Stimulated activated CD8-positive, alpha-beta memory T cell treated with anti-CD3 and anti-CD28 coated beads, Interleukin-7, amount 100 ng/mL, for 48 hours (primary cell): ENCODE measurements at regions not wholly inside any gene's neighbourhood (a gene's known extent, or its start where the extent isn't known, plus 50 kb on each side); places are given as distances from the start of the nearest gene placed in this dataset.

Experiments
- DNase-seq, 2 donors: peaks; one replicate each; pipeline ENCODE4 v3.0.0-alpha.2; 2020; ENCODE audit warnings: low read depth in 1 of 2; ENCODE audit errors: extremely low read depth in 1 of 2

DNA sequence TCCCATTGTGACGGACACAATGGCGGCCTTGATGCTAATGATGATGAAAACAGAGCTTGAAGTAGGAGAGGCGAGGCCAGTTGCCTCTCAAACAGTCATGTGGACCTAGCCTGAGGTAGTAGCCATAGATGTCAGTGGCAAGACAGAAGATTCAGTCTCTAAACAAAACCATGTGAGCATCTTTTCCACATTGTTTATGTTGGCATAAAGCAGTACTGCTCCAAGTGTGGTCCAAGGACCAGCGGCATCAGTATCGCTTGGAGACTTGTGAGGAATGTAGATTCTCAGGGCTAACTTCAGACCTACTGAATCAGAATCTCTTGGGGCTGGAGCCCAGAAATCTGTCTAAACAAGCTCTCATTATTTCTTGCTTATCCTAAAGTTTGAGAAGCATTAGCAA, 312.8 kb upstream of the JAG1 start:
- no peak for DNase-seq

DNA sequence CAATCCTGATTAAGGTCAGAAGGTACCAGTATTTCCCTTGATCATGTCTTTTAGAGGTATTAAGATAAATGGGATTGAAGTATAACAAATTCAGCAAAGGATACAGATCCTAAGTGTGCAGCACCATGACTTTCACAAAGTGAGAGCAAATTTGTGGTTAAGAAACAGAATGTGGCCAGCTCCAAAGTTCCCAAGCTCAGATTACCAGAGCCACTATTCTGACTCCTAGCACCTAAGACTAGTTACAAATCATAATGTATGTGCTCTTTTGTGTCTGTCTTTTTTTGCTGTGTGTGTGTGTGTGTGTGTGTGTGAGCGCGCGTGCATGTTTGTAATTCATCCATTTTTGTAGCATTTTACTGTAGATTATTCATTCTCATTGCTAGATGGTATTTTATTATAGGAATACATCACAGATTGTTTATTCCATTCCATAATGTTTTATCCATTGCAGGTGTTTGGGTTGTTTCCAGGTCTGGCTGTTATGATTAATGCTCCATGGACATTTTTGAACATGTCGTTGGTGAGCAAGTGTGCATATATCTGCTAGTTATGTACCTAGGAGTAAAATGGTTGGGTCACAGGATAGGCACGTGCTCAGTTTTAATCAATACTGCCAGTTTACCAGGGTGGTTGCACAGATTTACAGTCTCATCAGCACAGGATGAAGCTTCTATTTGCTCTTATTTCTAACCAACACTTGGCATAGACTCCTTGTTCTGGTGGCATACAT, 314.0 kb upstream of the JAG1 start:
- no peak for DNase-seq

DNA sequence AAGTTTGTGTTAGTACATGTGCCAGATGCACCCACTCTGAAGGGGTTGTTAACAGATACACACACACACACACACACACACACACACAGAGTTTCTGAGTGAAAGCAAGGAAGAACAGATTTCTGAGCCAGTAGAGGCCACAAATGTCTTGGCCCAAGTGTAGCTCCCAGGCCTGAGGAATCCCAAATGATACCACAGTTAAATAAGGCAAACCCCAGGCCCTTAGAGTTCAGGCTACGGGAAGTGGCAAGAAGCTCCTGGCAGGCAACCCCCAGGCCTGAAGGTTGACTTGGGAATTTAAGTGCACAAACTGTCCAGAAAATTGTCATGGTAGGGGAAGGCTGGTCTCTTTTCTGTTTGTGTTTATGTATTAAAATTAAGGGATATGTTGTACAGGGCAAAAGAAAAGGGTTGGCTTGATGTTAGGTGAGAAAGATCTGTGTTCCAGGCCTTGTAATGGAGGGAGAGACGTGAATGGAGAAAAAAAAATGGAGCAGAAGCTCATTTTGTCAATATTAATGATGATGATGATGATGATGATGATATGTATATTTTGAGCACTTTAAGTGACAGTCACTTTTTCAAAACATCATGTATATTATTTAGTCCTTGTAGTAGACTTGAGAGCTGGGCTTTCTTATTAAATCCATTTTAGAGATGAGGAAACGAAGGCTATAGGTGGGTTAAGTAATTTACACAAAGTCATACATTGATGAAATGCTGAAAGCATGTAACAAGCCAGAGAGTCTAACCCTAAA, 317.0 kb upstream of the JAG1 start:
- no peak for DNase-seq

DNA sequence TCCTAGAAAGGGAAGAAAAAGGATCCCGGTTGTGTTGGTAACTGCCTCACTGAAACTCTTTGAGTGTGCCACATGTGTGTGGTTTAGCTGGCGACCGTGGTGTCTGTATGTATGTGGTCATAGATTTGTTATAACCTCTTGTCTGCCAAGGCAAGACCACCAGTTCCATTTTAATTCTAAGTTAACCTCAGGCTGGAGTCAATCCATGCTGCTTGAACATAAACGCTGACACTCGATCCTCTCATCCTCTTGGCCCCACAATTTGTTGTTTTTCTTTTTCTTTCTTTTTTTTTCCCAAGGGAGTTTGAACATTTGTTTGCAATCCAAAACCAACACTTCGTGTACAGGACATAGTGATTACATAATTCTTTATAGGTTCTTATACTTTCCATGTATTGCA, 318.9 kb upstream of the JAG1 start:
- DNase-seq, result no peak

DNA sequence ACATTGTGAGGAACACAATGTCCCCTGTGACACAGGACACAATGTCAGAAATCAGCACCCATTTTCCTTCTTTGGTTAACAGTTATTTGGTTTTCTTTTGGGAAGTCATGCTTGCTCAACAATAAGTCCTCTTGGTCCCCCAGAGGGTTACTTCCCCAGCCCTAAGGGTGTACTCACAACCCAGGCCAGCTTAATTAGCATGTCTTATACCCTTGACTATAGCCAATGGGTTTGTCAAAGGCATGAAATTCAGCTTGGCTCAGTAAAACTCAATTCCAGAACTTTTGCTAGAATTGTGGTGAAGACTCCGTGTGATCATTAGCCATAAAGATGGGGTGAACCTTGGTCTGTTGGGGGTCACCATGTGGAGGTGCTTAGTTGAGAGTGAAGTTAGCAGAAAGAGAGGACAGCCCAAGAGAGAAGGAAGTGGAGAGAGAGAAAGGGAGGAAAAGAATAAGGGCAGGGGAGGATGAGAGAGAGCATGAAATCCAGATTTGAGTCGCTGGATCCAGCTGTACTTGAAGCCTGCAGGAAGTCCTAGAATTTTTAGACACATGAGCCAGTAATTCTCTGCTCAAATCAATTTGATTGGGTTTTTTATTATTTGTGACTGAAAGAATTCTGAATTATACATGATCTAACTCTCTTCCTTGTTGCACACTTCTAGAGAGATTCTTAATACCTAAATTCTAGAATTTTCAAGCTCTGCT, 321.3 kb upstream of the JAG1 start:
- DNase-seq, result no peak

DNA sequence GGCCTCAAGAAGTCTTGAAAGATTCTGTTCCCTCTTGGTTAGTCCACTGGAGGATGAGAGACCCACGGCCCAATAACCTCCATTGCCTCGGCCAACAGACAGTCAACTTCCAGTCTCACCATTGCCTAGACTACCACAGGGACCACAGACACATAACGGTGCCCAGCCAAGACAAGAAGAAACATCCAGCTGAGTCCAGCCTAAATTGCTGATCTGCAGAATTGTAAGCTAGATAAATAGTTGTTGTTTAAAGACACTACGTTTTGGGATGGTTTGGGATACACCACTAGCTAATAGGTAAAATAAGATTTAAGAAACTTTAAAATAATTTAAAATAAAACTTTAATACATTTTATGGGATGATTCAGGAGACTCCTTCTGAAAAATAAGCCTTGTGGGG, 324.7 kb upstream of the JAG1 start:
- no peak for DNase-seq

DNA sequence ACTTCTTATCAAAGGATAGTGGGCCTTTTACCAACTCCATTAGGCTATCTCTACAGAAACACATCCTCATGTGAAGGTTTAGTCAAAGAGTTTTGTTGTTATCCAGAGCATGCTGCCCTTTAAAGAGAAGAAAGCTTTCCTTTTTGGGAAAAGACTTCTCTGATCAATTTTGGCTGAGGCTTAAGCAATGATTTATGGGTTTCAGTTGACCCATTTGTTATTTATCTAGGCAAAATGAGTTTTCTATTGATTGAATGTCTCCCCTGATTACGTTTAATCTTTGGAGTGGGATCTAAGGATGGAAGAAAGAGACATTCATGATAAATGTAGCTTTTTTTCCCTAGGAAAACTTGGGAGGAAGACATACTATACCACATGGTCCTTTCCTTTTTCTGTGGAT, 326.6 kb upstream of the JAG1 start:
- DNase-seq, result no peak

DNA sequence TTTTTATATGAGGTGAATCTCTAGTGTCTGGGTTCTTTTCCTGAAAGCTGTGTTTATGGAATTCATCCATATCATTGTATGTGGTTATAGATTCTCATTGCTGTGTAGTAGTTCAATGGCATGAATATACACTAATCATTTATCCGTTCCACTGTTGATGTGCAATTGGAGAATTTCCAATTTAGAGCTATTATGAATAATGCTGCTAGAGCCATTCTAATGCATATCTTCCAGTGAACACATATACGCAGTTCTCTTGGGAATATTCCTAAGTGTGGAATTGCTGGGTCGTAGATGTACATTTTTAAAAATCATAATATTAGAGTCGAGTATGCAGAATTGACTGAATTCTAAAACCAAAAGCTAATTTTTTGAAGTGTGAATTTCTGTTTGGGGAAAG, 327.5 kb upstream of the JAG1 start:
- DNase-seq, result no peak

DNA sequence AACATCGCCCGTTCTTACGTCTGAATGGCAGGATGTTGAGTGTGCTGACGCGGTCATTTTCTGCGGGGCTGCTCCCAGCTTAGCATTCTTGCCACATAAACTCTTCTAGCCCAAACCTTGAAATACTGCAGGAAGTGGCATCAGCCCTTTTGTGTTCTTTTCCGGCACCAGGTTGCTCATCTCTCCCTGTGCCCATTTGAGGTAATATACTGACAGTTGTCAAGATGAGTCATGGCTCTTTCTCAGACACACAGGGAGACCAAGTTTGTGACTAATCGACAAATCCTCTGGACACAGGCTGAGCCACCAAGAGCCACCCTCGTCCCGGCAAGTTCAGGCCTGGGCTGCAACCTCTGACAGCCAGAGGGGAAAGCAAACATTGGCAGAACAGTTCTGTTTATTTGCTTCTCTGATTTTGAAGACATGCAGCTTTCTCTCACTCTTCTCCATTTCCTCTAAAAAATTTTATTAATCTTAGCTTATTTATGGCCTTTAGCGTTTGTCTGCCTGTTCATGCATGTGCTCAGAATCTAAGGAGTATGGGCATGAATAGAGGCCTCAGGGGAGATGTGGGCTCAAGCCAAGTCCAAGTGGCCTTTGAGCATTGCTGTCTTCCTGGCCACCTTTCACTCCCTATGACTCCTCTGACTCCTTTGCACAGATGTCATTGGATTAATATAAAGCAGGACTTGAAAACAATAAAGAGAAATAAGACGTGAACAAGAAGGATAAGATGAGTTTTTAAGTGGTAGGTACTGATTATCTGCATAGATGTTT, 328.2 kb upstream of the JAG1 start:
- no peak for DNase-seq

DNA sequence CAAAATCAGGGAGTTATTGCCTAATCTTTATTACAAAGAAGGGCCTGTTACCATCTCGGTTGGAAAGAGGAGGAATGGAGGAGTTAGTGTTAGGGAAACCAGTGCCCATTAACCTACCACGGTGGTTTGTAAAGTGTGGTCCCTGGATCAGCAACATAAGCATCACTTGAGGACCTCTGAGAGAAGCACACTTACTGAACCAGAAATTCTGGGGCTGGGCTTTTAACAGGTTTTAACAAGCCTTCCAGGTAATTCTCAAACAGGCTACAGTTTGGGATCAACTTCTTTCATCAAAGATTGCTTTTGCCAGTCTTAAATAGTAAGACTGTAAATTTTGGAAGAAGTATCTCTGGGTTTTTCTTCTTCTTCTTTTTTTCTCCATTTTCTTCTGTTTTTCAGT, 329.5 kb upstream of the JAG1 start:
- no peak for DNase-seq

DNA sequence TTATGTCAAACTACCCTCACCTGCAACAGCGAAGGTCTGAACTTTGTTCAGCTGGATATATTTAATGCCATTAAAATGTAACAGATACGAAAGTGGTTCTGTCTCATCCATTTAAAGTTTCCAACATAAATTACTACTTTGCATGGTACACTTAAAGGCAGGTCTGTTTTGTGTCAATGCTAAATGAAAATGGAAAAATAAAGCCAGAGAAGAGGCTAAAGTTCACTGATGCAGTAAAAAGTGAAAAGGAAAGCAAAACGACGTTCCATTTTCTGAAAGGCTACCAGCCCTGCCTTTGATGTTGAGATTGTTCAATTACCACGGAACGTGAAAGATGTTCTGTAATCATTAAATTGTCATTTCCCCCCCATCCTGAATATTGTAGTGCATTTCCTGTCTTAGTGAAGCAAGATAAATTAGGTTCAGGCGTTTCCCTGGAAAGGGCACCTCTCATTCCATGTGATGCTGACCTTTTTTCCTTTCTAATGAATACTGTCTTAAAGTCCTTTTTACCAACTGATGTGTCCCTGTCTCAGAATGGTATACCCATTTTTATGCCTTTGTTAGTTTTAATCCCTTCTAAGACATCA, 334.7 kb upstream of the JAG1 start:
- no peak for DNase-seq

DNA sequence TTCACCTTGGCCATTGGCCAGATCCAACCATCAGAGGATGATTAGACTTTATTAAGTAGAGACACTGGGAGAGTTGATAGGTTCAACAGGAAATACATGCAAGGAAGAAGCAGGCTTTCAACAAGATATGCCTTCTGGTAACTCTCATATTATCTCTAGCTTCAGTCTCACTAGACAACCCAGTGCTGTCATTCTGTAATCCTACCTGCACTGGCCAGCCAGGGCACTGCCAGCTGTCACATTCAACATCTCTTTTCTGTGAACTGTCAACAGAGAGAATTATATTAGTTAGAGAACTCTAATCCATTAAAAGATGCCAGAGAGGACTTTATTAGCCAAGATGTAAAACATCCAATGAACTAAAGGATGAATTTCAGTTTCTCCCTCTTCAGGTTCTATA, 337.9 kb upstream of the JAG1 start:
- DNase-seq, result no peak

DNA sequence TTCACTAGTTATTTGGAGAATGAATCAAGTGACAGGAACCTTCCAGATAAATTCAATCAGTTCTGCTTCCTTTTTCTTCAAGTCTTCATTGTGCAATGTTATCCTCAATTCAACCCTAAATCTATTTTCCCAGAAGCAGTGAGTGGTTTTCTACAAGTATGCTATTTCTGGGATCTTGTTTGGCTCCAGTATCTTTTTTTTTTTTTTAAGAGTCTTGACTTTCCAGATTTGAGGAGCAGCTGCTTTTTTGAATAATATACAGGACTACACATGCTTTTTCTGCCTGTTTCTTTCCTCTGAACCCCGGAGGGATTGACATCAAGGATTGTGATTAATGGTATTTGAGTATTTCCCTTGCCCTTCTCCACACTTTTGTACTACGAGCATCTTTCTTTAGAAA, 339.2 kb upstream of the JAG1 start:
- DNase-seq, result no peak

DNA sequence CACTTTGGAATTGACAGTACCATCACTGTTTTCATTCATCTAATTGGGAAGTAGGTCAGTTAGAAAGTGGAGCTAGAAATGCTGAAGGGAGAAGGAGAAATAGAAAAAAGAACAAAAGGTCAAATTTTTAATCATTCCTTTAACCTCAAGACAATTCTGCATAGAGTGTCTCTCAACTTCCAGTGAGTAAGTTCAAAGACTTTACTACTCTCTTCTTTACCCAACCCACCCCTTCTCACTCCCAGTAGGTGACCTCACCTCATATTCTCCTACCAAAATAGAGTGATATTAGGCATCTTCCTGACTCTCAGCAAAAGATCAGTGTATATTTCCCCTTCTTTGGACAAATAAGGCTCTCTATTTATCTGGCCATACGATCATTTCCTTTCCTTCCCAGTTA, 340.0 kb upstream of the JAG1 start:
- DNase-seq, result no peak

DNA sequence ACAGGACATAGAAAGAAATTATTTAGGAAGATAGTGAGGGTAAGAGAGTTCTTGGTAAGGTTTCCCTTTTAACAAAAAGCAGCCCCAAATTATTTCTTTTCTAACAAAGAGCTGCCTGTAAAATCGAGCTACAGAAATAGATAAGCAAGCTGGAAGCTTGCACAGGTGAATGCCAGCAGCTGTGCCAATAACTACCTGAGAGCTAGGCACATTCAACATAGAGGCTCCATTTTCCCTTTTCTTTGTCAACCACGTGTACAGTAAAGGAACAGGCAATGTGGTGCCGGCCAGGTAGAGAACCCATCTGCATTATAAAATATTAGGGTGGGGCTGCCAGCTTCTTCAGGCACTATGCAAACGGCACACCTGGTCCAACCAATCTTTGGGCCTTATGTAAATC, 341.6 kb upstream of the JAG1 start:
- DNase-seq, result no peak

DNA sequence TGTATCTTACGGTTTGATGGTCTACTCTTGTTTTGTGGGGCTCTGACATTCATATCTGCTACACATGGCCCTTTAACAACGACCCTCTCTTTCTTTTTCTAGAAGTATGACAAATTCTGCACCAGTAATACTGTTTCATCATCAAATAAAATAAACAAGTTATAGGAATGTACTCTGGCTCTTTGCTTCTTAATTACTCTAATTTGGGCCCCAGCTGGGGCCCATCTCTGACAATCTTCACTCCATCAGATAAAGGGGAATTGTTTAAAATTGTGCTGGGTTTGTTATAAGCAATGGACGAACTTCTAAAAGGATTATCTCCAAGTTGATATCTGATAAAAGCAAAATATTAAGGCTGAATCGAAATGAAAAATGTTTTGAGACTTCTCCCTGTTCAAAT, 343.6 kb upstream of the JAG1 start:
- no peak for DNase-seq

DNA sequence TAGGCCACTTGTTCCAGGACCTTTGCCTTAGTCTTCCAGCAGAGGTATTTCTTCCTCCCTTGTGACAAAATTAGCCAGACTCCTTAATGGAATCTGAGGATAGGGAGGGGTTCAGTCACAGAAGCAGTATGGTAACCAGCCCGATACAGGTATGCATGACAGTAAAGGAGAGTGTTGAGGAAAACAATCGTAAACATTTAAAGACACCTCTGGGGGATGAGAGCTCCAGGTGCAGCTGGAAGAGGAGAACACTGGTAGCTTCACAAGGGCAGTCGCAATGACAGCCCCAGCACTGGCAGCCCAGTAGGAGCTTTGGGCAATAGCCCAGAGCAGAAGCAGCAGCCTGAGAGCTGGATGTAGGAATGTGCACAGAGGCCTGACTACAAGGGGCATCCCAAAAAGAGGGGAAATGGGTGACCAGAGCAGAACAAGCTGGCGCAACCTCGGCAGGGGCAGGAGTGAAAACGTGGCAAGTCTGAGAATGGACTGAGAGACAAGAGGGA, 344.9 kb upstream of the JAG1 start:
- DNase-seq, result no peak

DNA sequence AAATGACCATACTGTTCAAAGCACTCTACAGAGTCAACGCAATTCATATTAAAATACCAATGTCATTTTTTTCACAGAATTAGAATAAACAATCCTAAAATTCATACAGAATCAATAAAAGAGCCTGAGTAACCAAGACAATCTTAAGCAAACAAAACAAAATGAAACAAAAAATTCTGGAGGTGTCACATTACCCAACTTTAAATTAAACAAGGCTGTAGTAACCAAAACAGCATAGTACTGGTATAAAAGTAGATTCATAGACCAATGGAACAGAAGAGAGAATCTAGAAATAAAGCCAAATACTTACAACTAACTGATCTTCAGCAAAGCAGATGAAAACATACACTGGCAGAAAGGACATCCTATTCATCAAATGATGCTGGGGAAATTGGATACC, 346.9 kb upstream of the JAG1 start:
- no peak for DNase-seq

DNA sequence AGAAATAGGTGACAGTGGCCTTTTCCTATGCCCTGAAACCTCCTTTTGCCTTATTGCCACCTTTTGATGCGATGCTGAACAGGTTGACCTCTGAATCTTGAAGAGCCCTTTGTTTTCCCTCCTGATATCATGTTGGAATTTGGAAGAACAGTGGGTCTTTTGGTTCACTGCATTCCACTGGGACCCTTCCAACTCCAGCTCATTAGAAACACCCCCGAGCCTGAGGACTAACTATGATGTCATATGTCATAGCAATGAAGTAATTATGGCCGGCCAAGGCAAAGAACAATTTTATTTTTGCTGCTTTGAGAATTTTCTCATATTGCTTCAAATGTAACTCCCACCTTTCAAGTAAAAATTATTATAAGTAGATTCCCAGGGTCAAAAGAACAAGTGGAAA, 353.4 kb upstream of the JAG1 start:
- no peak for DNase-seq

DNA sequence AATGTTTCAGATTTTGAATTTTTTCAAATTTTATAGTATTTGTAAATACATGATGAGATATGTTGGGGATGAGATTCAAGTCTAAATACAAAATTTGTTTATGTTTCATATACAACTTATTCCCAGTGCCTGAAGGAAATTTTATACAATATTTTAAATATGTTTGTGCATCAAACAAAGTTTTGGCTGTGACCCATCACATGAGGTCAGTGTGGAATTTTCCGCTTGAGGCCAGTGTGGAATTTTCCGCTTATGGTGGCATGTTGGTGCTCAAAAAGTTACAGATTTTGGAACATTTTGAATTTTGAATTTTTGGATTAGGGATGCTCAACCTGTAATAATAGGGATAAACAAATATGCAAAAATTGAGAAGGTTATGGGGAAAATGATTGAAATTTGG, 356.6 kb upstream of the JAG1 start:
- no peak for DNase-seq

DNA sequence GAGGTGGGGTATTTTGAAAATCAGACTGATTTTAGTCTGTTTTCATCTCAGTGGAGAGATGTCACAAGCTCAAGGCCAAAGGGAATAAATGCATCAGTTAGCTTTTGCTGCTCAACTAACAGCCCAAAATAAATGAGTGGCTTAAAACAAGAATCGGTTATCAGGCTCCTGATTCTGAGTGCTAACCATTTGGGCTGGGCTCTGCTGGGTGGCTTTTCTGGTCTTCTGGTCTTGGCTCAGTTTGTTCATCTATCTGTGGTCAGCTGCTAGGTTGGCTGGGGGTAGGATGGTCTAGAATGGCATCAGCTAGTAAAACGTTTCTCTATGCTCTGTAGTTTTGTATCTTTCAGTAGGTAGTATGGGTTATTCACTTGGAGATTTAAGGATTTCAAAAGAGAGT, 357.5 kb upstream of the JAG1 start:
- DNase-seq, result no peak
